HL-60 (cell line): ENCODE measurements at regions not wholly inside any gene's neighbourhood (a gene's known extent, or its start where the extent isn't known, plus 50 kb on each side); places are given as distances from the start of the nearest gene placed in this dataset.

Experiments
- DNase-seq, 2 experiments: peaks; one replicate each; pipeline ENCODE4 v3.0.0-alpha.2; 2010 to 2020; ENCODE audit warnings: low read depth in 1 of 2, low spot score in 1 of 2
- H3K27ac ChIP-seq: fragments of 250-450 bp; sonication (Bioruptor Pico); replicated peaks from 2 replicates; pipeline ENCODE4 v1.5.1; 2020; ENCODE audit warnings: mild to moderate bottlenecking, moderate library complexity
- H3K27me3 ChIP-seq: fragments of 250-450 bp; sonication (Bioruptor Pico); 2 replicates; pipeline ENCODE4 v1.5.1; 2021; ENCODE audit warnings: mild to moderate bottlenecking, moderate library complexity; ENCODE audit not compliant: insufficient read depth, poor library complexity, severe bottlenecking
- H3K4me3 ChIP-seq: replicated peaks from 2 replicates; pipeline ENCODE4 v1.5.1; 2011; ENCODE audit warnings: mild to moderate bottlenecking, control low read depth, low read length; ENCODE audit not compliant: insufficient read depth
- CTCF ChIP-seq: IDR thresholded peaks from one replicate; pipeline ENCODE4 v1.5.1; 2011; ENCODE audit warnings: low read length, control low read depth, inconsistent platforms; ENCODE audit not compliant: insufficient read depth
- GABPA ChIP-seq: IDR thresholded peaks from 2 replicates; pipeline ENCODE4 v1.6.1; 2012; ENCODE audit warnings: low read depth
- POLR2AphosphoS5 ChIP-seq: IDR thresholded peaks from 2 replicates; pipeline ENCODE4 v1.6.1; 2012; ENCODE audit warnings: low read depth
- REST ChIP-seq: IDR thresholded peaks from 2 replicates; pipeline ENCODE4 v1.6.1; 2012; ENCODE audit warnings: low read depth; ENCODE audit not compliant: insufficient replicate concordance
- SPI1 ChIP-seq: IDR thresholded peaks from 2 replicates; pipeline ENCODE4 v1.6.1; 2012; ENCODE audit warnings: low read depth, mild to moderate bottlenecking, borderline replicate concordance

GRCh38 chr18:70649683-70650082 lies 360.8 kb downstream of the SOCS6 start:
- H3K27me3 ChIP-seq = no peaks in the 10 kb centered on the region
- no peak overlapping the region for H3K27ac ChIP-seq
- no peak for DNase-seq
- TF ChIP-seq SPI1 (no peak), GABPA (no peak)
- H3K4me3 ChIP-seq = no peak overlapping the region

- H3K27ac ChIP-seq = no peak overlapping the region
- no peak for DNase-seq
- H3K27me3 ChIP-seq = no peaks in the 10 kb centered on the region
- no peak for TF ChIP-seq CTCF
- TF ChIP-seq POLR2AphosphoS5 = no peak
- TF ChIP-seq REST = no peak
- no peak for TF ChIP-seq GABPA
- TF ChIP-seq SPI1 = no peak
- no peak overlapping the region for H3K4me3 ChIP-seq
Measured at GRCh38 chr18:70645971-70646370, 357.1 kb downstream of the SOCS6 start.

- H3K27me3 ChIP-seq = no peaks in the 10 kb centered on the region
Measured at GRCh38 chr18:70643812-70644211, 355.0 kb downstream of the SOCS6 start.

More at GRCh38 chr18:70643812-70644211, 355.0 kb downstream of the SOCS6 start:
- Histone ChIP-seq H3K4me3 (no peak overlapping the region), H3K27ac (no peak overlapping the region)
- DNase-seq = no peak
- TF ChIP-seq SPI1 (no peak), POLR2AphosphoS5 (no peak), REST (no peak), GABPA (no peak), CTCF (no peak)
